ENCODE measurements at regions not wholly inside any gene's neighbourhood (a gene's known extent, or its start where the extent isn't known, plus 50 kb on each side); places are given as distances from the start of the nearest gene placed in this dataset.

- Histone ChIP-seq H3K9me3 (ENCODE audit: low read depth) (no peaks in the 10 kb centered on the region), H3K27ac (no peak overlapping the region), H3K4me3 (no peak overlapping the region), H3K27me3 (no peaks in the 10 kb centered on the region), H3K36me3 (no peaks in the 10 kb centered on the region), H3K4me1 (ENCODE audit: low read depth) (no peaks in the 10 kb centered on the region)
- no peak for TF ChIP-seq CTCF (IDR thresholded peaks at IDR 0.05; ENCODE audit: low read depth, low read length)
- DNase-seq (ENCODE audit: low read depth in 1 of 2, low spot score in 1 of 2) = no peak
Measured at GRCh38 chr22:47566491-47566890, 804.0 kb downstream of the TBC1D22A start.

- Histone ChIP-seq H3K27ac (no peak overlapping the region), H3K4me3 (no peak overlapping the region), H3K4me1 (ENCODE audit: low read depth) (no peaks in the 10 kb centered on the region), H3K27me3 (no peaks in the 10 kb centered on the region), H3K9me3 (ENCODE audit: low read depth) (no peaks in the 10 kb centered on the region), H3K36me3 (no peaks in the 10 kb centered on the region)
- no peak for DNase-seq (ENCODE audit: low read depth in 1 of 2, low spot score in 1 of 2)
- no peak for TF ChIP-seq CTCF (IDR thresholded peaks at IDR 0.05; ENCODE audit: low read depth, low read length)
Measured at GRCh38 chr22:47565607-47566006, 803.2 kb downstream of the TBC1D22A start.

- no peaks in the 10 kb centered on the region for H3K9me3 ChIP-seq (ENCODE audit: low read depth)
- no peak overlapping the region for H3K27ac ChIP-seq
- no peak overlapping the region for H3K4me3 ChIP-seq
- no peak for TF ChIP-seq CTCF (IDR thresholded peaks at IDR 0.05; ENCODE audit: low read depth, low read length)
- no peaks in the 10 kb centered on the region for H3K27me3 ChIP-seq
- H3K36me3 ChIP-seq = no peaks in the 10 kb centered on the region
- no peak for DNase-seq (ENCODE audit: low read depth in 1 of 2, low spot score in 1 of 2)
- H3K4me1 ChIP-seq (ENCODE audit: low read depth) = no peaks in the 10 kb centered on the region
Measured at GRCh38 chr22:47564651-47565434, 802.4 kb downstream of the TBC1D22A start.

GRCh38 chr22:47564158-47564450 lies 801.7 kb downstream of the TBC1D22A start:
- H3K4me1 ChIP-seq (ENCODE audit: low read depth) = no peaks in the 10 kb centered on the region
- H3K27ac ChIP-seq = no peak overlapping the region
- no peaks in the 10 kb centered on the region for H3K36me3 ChIP-seq
- no peak overlapping the region for H3K4me3 ChIP-seq
- no peak for DNase-seq (ENCODE audit: low read depth in 1 of 2, low spot score in 1 of 2)
- no peak for TF ChIP-seq CTCF (IDR thresholded peaks at IDR 0.05; ENCODE audit: low read depth, low read length)
- H3K27me3 ChIP-seq = no peaks in the 10 kb centered on the region
- no peaks in the 10 kb centered on the region for H3K9me3 ChIP-seq (ENCODE audit: low read depth)

GRCh38 chr22:47563406-47564157 lies 801.1 kb downstream of the TBC1D22A start:
- H3K36me3 ChIP-seq = no peaks in the 10 kb centered on the region
- TF ChIP-seq CTCF (IDR thresholded peaks at IDR 0.05; ENCODE audit: low read depth, low read length) = no peak
- no peaks in the 10 kb centered on the region for H3K4me1 ChIP-seq (ENCODE audit: low read depth)
- H3K27ac ChIP-seq = no peak overlapping the region
- H3K9me3 ChIP-seq (ENCODE audit: low read depth) = no peaks in the 10 kb centered on the region
- no peak for DNase-seq (ENCODE audit: low read depth in 1 of 2, low spot score in 1 of 2)
- H3K4me3 ChIP-seq = no peak overlapping the region
- H3K27me3 ChIP-seq = no peaks in the 10 kb centered on the region
